Adrenal gland (tissue), 5 donors: ENCODE measurements at regions not wholly inside any gene's neighbourhood (a gene's known extent, or its start where the extent isn't known, plus 50 kb on each side); places are given as distances from the start of the nearest gene placed in this dataset.

Experiments
- CTCF ChIP-seq, 6 experiments: fragments of 450-650 bp in 4 of 6; fragments of 200-600 bp in 2 of 6; sonication (generic) in 1 of 6; IDR thresholded peaks; 1 replicate in 5 of 6; 2 replicates in 1 of 6; pipeline versions ENCODE4 v1.5.1 to v1.8.0; 2016 to 2021; ENCODE audit warnings: antibody characterized with exemption in 6 of 6, mild to moderate bottlenecking in 2 of 6, moderate library complexity in 1 of 6
- POLR2A ChIP-seq, 2 donors: fragments of 450-650 bp; IDR thresholded peaks; one replicate each; pipeline ENCODE4 v1.6.1; 2017; ENCODE audit warnings: antibody characterized with exemption in 2 of 2, mild to moderate bottlenecking in 2 of 2, moderate library complexity in 1 of 2
- donor health status: DM: no; HTN: no; CAD: no.

- no peak for TF ChIP-seq CTCF (IDR thresholded peaks at IDR 0.05)
- no peak for TF ChIP-seq POLR2A (IDR thresholded peaks at IDR 0.05)
Observed at GRCh38 chr18:39786477-39786876, 2168.6 kb upstream of the PIK3C3 start.
